ENCODE measurements at regions not wholly inside any gene's neighbourhood (a gene's known extent, or its start where the extent isn't known, plus 50 kb on each side); places are given as distances from the start of the nearest gene placed in this dataset.
"Not testable (repeated sequence)": the region's sequence is repeated elsewhere in the genome, so short reads cannot be mapped to it uniquely, and the experiment has no call there.

DNA sequence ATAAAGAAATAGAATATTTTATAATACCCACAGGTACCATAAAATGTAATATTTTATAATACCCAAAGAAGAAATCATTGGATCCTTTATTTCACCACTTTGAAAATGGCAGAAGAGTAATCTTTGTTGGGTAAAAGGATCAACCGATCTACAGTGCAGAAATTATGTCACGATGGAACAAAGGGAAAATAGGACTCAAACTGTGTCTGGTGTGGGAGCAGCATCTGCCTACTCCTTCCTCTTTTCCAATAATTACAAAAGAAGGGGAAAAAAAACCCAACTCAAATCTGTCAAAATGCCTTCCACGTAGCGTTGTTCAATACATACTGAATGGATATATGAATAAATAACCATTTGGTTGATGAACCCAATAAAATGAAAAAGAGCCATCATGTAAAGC lies 492.6 kb upstream of the TBL1XR1 start:
- no peak for FAIRE-seq

DNA sequence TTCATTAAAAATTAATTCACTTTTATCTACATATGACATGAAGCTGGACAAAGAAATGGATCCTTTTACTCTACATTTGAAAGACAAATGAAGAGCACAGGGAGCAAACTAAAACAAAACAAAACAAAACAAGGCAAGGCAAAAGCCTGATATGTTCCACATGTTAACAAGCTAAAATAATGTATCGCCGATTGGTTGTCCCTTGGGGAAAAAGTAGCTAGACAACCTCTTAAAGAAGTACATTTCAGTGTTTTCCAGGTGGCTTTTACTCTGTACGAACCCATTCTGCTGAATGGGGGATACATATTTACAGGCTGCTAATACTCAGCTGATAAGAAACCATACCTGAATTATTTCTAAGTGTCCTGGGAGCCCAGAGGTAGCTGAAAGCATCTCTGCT lies 493.0 kb upstream of the TBL1XR1 start:
- FAIRE-seq, result no peak

DNA sequence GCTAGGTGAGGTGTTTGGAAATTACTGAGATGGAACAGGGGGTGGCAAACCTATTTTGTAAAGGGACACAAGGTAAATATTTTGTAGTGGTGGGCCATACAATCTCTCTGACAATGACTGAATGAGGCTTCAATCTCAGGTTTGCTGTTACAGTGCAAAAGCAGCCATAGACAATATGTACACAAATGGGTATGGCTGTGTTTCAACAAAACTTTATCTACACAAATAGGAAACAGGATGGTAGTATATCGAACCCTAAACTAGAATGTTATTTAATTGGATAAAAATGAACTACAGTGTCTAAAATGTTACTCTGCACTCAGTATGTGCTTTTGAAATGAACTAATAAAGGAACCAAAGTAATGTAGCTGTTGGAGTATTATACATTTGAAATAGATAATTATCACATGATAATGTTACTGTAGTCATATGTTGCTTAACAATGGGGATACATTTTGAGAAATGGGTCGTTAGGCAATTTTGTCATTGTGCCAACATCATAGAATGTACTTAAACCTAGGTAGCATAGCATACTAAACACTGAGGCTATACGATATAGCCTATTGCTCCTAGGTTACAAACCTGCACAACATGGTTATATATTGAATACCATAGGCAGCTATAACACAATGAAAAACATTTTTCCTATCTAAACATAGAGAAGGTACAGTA lies 495.2 kb upstream of the TBL1XR1 start:
- FAIRE-seq, result no peak

DNA sequence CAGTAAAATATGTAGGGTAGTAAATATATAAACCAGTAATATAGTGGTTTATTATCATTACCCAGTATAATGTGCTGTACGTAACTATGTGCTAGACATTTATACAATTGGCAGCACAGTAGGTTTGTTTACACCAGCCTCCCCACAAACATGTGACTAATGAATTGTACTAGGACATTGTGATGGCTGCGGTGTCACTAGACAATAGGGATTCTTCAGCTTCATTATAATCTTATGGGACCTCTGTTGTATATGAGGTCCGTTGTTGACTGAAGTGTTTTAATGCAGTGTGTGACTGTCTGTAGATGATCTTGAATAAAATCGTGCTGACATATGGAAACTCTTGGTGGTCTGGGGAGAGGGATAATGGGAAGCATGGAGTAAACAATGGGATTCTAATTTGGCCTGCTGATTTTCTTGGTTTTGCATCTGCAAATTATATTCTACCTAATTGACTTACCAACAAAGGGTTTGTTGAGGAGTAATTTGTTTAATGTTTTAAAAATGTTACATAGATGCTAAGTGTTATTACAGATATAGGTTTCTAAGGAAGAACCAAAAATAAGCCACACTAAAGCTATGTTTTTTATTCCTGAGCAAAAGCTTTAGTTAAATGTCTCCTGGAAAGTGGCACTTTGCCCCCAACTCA lies 496.5 kb upstream of the TBL1XR1 start:
- FAIRE-seq, result no peak

DNA sequence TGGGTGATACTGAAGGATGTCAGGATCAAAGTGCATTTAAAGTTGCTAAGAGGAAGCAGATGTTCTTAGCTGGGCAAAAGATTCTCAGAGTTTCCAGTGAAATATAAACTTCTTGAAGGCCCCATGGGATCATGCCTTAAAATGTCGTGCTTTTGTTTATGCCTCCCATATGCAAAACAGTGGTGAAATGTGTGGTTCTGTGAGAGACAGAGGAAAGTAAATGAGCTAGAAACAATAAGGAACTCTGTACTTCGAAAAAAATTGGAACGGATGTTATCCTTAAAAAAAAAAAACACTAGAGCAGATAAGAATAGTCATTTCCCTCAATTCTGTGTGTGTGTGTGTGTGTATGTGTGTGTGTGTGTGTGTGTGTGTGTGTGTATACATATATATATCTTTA lies 497.0 kb upstream of the TBL1XR1 start:
- FAIRE-seq, result no peak

DNA sequence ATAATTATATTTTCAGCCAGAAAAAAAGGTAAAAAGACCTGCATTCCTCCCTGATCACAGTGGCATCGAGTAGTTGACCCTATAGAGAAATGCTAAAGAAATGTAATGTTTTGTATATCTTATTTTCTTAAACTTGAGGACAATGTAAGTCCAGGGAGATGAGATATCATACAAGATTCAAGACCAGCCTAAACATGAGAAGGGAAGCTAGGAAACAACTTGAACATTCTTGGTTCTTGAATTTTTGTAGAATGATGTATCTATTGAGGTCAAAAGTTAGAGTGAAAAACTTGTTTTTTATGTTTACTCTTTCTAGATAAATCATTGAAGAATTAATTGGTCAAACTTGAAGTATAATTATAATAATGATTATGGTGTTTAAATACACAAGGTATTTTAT lies 497.7 kb upstream of the TBL1XR1 start:
- FAIRE-seq, result no peak

DNA sequence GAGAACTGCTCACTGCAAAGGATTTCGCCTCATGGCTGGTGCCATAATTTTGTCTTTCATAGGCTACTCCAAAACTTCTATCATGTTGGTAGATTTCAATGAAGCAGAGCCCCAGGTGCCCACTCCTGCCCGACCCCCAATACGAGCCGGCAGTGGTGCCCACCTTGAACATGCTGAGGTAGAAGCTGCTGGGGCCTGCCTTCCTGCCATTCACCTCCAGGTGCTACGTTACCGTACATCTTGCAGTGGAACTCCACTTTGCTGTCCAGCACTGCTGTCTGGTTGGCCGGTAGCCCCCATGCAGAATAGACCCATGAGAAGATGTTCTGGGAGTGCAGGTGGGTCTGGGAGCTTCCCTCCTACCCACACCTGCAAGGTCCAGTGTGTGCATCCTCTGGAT lies 502.8 kb upstream of the TBL1XR1 start:
- FAIRE-seq, result no peak

DNA sequence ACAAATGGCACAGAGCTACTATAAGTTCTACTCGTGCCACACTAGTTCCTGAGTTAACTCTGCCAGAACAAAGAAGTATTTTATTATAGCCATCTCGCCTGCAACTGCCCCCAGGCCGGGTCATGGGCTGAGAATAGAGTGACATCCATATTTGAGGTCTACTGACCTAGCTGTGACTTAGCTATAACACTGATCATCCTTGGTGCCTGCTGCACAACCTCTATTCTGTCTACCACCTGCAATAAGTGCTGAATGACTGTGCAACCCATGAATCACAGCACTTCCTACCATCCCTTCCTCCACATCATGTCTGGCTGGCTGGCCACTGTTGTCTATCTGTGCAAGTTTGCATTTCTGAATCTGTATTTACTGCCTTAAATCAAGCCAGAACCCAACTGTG lies 506.5 kb upstream of the TBL1XR1 start:
- FAIRE-seq, result no peak

DNA sequence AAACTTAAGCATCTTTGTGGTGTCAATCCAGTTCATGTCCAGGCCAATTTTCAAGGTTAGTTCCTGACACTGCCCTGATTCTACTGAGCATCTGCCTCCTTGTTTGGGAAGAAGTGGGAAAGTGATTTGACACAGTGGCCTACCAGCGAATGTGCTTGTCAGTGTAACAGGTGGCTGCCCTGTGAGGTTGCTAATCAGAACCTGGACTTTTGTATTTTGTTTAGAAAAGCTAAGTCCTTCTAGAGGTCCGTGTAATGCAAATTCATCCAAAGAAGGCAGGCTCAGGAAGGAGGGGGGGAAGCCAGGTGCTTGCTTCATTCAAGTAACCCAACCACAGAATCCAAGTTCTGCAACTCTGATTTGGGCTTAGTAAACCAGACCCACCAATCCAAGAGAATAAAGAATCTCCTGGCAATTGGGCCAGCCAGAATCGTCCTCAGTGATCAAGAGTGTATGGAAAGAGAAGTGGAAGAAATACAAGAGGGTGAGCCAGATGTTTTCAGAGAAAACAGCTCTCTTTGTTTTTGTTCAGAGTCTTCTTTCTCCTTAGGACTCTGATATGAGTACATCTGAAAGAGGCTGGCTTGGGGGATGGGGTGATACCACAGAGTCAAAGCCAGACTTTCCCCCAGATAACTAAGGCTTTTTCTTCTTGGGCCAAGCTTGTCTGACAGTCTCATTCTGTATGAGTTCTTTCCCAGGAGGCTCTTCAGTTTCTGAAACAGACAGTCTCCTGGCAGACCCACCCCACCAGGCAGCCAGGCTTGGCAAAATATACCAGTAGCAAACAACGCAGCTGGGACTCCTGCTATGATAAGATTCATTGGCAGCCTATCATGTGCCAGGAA lies 508.9 kb upstream of the TBL1XR1 start:
- no peak for FAIRE-seq

DNA sequence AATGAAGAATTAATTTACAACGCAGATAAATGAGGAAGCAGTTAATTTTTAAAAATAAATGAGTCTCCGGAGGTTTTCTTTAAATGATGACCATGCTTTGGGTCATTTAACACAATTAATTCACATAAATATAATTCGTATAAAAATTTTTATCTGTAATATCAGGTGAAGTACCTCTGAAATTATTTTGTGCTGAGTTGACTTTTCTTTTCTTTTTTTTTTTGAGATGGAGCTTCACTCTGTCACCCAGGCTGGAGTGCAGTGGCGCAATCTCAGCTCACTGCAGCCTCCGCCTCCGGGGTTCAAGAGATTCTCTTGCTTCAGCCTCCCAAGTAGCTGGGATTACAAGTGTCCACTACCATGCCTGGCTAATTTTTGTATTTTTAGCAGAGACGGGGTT lies 512.2 kb upstream of the TBL1XR1 start:
- not testable (repeated sequence) for FAIRE-seq

DNA sequence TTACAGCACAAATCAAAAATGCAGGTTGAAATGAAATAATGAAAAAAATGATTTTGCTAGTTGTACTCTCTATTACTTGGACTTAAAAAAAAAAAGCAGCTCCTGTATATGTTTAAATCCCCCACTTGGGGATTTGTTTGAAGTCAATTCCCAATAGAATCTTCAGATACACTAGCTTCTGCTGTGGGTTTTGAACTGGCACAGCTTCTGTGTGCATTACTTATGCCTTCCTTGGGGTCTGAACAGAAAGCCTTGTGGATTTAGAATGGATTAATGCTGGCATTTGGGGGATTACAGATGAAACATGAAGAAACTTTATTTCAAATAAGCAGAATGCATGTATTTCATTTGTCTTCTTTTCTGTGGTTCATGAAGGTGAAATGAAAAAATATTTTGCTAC lies 513.2 kb upstream of the TBL1XR1 start:
- FAIRE-seq, result no peak

DNA sequence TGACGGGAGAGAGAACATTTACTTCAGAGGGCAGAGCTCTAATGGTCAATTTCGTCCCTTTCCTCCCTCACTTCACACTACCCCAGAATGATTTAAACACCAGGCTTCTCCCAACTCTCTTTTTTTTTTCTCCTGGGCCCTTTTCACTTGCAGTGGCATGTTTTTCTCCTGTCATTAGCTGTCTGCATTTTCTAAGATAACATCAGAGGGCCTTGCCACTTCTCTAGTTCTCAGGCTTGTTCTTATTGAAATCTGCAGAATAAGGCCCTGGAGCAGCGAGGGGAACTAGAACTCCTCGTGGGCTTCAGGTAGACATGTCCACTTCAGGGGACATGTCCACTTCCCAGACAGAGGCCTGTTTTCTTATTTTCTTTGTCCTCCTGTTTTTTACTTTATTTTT lies 514.4 kb upstream of the TBL1XR1 start:
- FAIRE-seq, result no peak

DNA sequence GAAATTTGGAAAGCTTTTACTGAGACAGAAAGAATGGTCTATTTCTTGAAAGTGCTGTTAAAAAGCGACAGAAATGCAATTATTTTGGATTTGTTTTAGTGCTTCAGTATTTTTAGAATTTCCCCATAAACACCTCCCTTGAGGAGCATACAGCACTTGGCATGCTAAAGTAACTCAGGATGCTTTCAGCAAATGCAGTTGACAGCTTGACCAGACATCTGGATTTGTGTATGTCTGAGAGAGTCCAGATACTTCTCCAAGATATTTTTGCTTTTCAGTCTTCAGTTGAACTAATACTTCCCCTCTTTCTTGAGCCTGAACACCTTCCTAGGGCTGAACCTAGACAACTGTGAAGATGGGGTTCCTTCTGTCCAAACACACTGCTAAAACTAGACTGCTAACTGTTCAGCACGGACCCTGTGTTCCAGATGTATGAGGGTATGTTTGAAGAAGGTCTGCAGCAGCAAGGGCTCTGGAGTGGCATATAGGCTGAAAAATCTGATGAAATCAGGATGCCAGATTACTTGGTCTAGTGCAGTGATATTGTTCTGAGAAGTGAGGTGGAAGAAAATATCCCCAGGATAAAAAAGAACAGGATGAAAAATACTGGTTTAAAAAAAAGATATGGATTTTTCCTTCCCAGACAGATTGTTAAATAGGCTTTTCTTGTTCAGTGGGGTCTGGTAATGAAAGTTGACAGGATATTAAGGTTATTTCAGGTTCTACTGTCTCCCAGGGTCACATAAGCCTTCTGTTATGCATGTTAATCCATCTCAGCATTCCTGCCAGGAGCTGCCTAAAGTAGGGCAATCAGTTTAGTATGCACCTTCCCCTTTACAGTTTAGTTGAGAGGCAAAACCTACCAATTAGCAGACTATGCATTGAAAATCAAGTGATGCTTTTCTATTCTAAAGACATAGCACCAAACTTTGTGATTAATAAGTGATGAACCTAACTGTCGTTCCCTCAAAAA lies 516.9 kb upstream of the TBL1XR1 start:
- no peak for FAIRE-seq

DNA sequence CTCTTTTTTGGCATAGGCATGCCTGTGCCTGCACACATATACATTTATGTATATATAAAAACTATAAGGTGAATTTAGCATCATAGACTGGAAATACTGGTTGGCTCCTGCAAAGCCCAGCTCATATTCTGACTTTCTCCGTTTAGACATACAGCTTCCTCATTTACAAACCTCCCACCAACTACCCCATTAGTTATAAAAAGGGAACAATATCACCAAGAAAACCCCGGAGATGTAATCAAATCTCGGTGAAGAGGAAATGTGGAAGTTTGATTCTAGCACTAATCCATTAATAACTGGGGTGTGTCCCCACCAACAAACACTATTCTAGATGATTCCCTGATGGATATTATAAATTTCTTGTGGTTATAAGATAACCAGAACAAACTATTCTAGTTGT lies 517.7 kb upstream of the TBL1XR1 start:
- no peak for FAIRE-seq

DNA sequence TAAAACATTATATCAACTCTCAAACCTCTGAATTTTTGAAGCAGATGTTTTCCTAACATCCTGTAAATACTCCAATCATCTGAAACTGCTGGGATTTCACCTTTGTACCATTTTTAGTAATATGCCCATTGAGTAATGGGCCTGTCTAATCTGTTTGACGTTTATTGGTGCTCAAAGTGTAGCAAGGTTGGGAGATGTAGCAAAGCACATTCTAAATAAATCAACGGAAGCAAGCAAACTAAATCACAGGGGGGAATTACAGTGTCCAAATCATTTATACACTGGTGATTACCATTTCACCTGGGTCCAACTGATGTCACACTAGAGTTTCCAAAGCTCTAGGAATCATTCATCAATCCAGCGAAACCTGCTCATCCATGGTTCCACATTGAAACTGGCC lies 518.7 kb upstream of the TBL1XR1 start:
- FAIRE-seq, result no peak

DNA sequence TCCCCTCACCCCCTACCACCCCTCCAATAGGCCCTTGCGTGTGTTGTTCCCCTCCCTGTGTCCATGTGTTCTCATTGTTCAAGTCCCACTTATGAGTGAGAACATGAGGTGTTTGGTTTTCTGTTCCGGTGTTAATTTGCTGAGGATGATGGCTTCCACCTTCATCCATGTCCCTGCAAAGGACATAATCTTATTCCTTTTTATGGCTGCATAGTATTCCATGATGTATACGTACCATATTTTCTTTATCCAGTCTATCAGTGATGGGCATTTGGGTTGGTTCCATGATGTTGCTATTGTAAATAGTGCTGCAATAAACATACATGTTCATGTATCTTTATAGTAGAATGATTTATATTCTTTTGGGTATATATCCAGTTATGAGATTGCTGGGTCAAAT lies 523.6 kb upstream of the TBL1XR1 start:
- FAIRE-seq, result not testable (repeated sequence)

DNA sequence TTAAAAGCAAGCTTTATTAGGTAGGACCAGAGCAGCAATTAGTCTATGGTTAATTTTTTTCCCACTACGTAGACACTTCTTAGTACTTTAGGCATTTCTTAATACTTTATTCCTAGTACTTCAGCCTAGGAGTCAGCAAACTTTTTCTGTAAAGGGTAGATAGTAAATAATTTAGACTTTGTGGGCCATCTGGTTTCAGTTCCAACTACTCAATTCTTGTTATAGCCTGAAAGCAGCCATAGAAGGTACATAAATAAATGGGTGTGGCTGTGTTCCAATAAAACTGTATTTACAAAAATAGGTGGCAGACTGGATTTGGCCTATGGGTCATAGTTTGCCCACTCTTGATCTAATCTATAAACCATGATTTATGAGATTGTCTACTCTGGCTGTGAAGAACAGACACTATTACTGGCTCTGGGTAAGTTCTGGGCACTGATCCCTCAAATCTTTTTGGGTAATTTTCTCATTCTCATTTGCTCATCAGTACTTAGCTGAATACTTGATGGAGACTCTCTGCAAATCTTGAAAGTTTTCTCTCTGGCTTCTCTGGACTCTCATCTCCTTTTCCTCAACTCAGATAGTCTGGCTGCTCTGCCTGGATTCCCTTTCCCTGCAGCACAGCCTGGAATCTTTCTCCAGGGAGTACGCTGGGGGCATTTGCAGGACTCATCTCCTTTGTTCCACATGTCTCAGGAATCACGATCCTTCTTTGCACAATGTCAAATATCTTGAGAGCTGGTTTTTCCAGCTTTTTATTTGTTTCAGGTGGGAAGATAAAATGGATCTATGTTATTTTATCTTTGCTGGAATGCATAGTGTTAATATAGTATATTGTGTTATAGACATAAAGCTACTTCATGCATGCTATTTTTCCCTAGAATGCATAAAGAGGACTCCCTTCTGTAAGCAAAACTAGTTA lies 524.8 kb upstream of the TBL1XR1 start:
- FAIRE-seq, result no peak

DNA sequence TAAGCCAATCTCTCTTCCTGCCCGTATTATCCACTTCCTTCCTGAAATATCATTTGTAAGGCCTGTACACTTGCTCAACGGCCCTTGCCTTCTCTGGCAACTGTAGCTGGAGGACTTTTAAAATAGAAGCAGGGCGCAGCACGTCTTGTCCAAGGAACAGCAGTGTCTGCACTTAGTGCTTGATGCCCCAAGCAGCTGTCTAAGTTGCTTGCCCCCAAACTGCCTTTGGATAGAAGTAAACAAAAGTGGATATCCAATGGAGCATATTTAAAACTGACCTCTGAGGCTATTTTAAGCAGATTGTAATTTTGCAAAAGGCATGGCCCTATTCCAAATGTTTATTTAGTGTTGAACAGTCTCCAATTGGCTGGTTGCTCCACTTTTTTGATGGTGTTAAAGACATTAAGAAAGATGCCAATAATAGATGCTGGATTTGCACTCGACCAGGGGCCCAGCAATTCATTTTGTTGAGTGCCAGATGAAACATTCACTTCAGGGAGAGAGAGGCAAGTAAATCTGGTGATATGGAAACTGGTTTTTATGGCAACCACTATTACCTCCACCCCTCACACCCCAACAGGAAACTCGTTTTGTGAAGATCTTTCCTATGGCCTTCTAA lies 526.8 kb upstream of the TBL1XR1 start:
- no peak for FAIRE-seq

DNA sequence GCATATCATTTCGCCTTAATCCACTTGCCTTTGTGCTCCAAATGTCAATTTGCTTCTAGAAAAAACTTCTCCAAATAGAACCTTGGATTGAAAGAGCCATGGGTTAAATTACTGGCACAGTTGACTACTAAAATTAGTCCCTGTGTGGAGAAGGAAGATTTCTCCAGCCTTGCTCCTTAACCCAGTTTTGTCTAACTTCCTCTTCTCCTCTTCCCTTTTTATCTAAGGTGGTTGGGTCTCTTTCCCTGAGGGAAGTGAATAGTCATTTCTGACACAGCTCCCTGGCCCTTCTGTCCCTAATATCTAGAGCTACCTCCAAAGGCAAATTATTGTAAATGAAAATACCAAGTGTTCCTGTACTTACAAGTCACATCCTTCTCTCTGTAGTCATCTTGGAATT lies 527.9 kb upstream of the TBL1XR1 start:
- no peak for FAIRE-seq

DNA sequence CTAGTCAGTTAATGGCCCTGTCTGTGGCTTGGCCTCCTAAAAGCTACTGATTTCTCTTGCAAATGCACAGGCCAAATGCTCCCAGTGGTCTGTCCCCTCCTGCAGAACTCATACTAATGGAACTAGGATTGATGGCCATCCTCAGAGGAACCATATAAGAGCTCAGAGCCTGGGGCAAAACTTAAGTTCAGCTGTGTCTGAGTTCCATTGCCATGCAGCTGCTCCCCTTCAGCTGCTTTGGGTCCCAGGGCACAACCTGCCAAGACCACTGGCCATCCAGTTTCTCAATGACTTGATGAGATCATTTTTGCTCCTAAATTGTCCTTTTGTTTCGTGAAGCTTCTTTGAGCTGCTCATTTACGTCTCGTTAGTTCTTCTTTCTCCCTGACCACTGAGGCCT lies 529.5 kb upstream of the TBL1XR1 start:
- FAIRE-seq, result no peak

DNA sequence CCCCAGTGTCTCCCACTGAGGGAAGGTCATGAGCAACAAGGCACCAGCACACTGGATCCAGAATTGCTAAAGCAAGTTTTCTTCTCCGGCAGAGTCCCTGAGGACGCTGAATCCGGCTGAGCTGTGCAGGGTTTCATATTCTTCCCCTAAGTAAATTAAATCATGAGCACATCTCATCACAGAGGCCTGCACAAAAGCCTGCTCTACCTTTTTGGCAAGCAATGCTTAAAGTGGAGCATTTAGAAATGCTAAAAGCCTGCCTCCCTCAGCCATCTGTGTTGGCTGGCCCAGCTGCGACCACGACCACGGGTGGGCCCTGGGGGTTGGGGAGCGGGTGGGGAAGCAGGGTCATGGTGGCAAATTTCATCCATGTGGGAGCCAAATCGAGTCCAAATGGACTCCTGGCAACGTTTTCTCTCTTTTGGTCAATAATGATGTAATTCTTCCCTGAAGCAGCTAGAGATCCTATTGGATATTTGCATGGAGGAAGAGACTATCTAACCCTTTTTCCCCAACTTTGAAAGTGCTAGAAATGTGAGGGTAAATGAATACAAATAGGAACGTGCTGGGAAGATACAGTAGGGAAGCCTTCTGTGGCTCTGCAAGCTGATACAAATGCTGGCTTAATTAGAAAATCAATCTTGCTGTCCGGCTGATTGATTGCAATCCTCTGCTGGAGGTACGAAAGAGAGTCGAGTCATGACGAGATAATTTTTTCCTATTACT lies 532.8 kb upstream of the TBL1XR1 start:
- no peak for FAIRE-seq
